HG02571 (cell line): ENCODE measurements at regions not wholly inside any gene's neighbourhood (a gene's known extent, or its start where the extent isn't known, plus 50 kb on each side); places are given as distances from the start of the nearest gene placed in this dataset.
"Not testable (repeated sequence)": the region's sequence is repeated elsewhere in the genome, so short reads cannot be mapped to it uniquely, and the experiment has no call there.

Source experiments
- ATAC-seq: cut with Tn5 transposase; IDR thresholded peaks from one replicate; pipeline ENCODE4 v1.9.1; 2021; ENCODE audit warnings: mild to moderate bottlenecking, moderate library complexity; ENCODE audit not compliant: unreplicated experiment

- ATAC-seq, result no peak
These were observed 54.5 kb upstream of the PRKD1 start for GRCh38 chr14:29982171-29982570.

GRCh38 chr14:29982993-29983392 lies 55.3 kb upstream of the PRKD1 start:
- no peak for ATAC-seq

- ATAC-seq, result not testable (repeated sequence)
These were observed 62.8 kb upstream of the PRKD1 start for GRCh38 chr14:29990344-29990857.

GRCh38 chr14:29990993-29991392 lies 63.3 kb upstream of the PRKD1 start:
- ATAC-seq, result no peak

- no peak for ATAC-seq
These were observed 65.5 kb upstream of the PRKD1 start for GRCh38 chr14:29993143-29993542.

GRCh38 chr14:29999013-29999539 lies 71.4 kb upstream of the PRKD1 start:
- ATAC-seq, result no peak

GRCh38 chr14:30002859-30003258 lies 75.2 kb upstream of the PRKD1 start:
- no peak for ATAC-seq

- peak; percentile 54 for ATAC-seq
These were observed 77.6 kb upstream of the PRKD1 start for GRCh38 chr14:30005114-30005808.

GRCh38 chr14:30006695-30007094 lies 79.0 kb upstream of the PRKD1 start:
- ATAC-seq, result no peak

GRCh38 chr14:30015489-30015888 lies 87.8 kb upstream of the PRKD1 start:
- ATAC-seq, result no peak

- ATAC-seq, result no peak
These were observed 88.4 kb upstream of the PRKD1 start for GRCh38 chr14:30016002-30016401.

GRCh38 chr14:30017370-30017993 lies 89.8 kb upstream of the PRKD1 start:
- ATAC-seq, result no peak

GRCh38 chr14:30020271-30020670 lies 92.6 kb upstream of the PRKD1 start:
- no peak for ATAC-seq

GRCh38 chr14:30020687-30021086 lies 93.0 kb upstream of the PRKD1 start:
- ATAC-seq, result no peak

GRCh38 chr14:30023350-30023749 lies 95.7 kb upstream of the PRKD1 start:
- not testable (repeated sequence) for ATAC-seq

GRCh38 chr14:30034152-30034551 lies 106.5 kb upstream of the PRKD1 start:
- no peak for ATAC-seq

GRCh38 chr14:30035361-30035760 lies 107.7 kb upstream of the PRKD1 start:
- no peak for ATAC-seq

GRCh38 chr14:30045720-30046119 lies 118.1 kb upstream of the PRKD1 start:
- no peak for ATAC-seq

- ATAC-seq, result no peak
These were observed 125.5 kb upstream of the PRKD1 start for GRCh38 chr14:30053103-30053502.

- ATAC-seq, result no peak
These were observed 126.6 kb upstream of the PRKD1 start for GRCh38 chr14:30054201-30054600.

GRCh38 chr14:30058401-30058800 lies 130.8 kb upstream of the PRKD1 start:
- ATAC-seq, result no peak

- ATAC-seq, result no peak
These were observed 136.1 kb upstream of the PRKD1 start for GRCh38 chr14:30063746-30064145.
